ENCODE measurements at regions not wholly inside any gene's neighbourhood (a gene's known extent, or its start where the extent isn't known, plus 50 kb on each side); places are given as distances from the start of the nearest gene placed in this dataset.

- H3K27me3 Mint-ChIP-seq (ENCODE audit: low read depth), result peaks cover 27% of the 10 kb centered on the region
These were observed 173.6 kb upstream of the IGSF21 start for GRCh38 chr1:17933971-17934370.

More at GRCh38 chr1:17933971-17934370, 173.6 kb upstream of the IGSF21 start:
- H3K14ac ChIP-seq (ENCODE audit: insufficient read depth, low read length), result no peak overlapping the region
- H3K23me2 ChIP-seq (ENCODE audit: insufficient read length, low read depth, low read length, poor library complexity, severe bottlenecking), result no peaks in the 10 kb centered on the region
- H3K9me3 ChIP-seq (ENCODE audit: control insufficient read depth, low read depth, low read length), result no peaks in the 10 kb centered on the region
- no peak overlapping the region for H2BK20ac ChIP-seq (ENCODE audit: low read depth, low read length, poor library complexity, severe bottlenecking)
- no peak overlapping the region for H2BK120ac ChIP-seq (ENCODE audit: low read depth, low read length, poor library complexity, severe bottlenecking)
- no peak overlapping the region for H3K4ac ChIP-seq (ENCODE audit: low read depth, low read length)
- H3K27ac Mint-ChIP-seq, result no peak overlapping the region
- WGBS (ENCODE audit: extremely low coverage, insufficient read length, low lambda C conversion rate), result no CpG with 5 or more reads among the region's 5 CpGs
- no peak for TF ChIP-seq CTCF (conservative IDR thresholded peaks at IDR 0.05)
- H3K18ac ChIP-seq (ENCODE audit: insufficient read length, low read depth, low read length), result no peak overlapping the region
- H3K9ac ChIP-seq (ENCODE audit: extremely low read depth, insufficient read length, low read length), result no peak overlapping the region
- H3T11ph ChIP-seq (ENCODE audit: low read length), result no peak overlapping the region
- H2AFZ ChIP-seq (ENCODE audit: low read length), result no peak overlapping the region
- no peak overlapping the region for H2BK5ac ChIP-seq (ENCODE audit: insufficient read length, low read length)
- no peaks in the 10 kb centered on the region for H3K79me1 ChIP-seq (ENCODE audit: insufficient read depth, low read depth, low read length, poor library complexity, severe bottlenecking)
- no peak overlapping the region for H2BK15ac ChIP-seq (ENCODE audit: low read depth, low read length)
- no peak overlapping the region for H4K91ac ChIP-seq (ENCODE audit: insufficient read length, low read depth, low read length)
- no peak overlapping the region for H2AK5ac ChIP-seq (ENCODE audit: insufficient read length, low read length)
- H3K36me3 Mint-ChIP-seq (ENCODE audit: insufficient read depth in 1 of 3, low read depth in 3 of 3), result no peaks in the 10 kb centered on the region
- H3K4me2 ChIP-seq (ENCODE audit: insufficient read depth, insufficient read length, low read length), result no peak overlapping the region
- H4K5ac ChIP-seq (ENCODE audit: insufficient read length, low read depth, low read length), result no peak overlapping the region
- no peak overlapping the region for H3K23ac ChIP-seq (ENCODE audit: insufficient read length, low read depth, low read length)
- DNase-seq, result no peak
- no peak overlapping the region for H3K56ac ChIP-seq (ENCODE audit: insufficient read length, low read depth, low read length)
- H2BK12ac ChIP-seq (ENCODE audit: insufficient read length, low read depth, low read length), result no peak overlapping the region
- no peaks in the 10 kb centered on the region; the same call in 1 of the 2 replicates for H3K27me3 ChIP-seq (ENCODE audit: insufficient read depth, low read length)
- H4K8ac ChIP-seq (replicated peaks; ENCODE audit: insufficient read length, low read depth, low read length), result no peak overlapping the region
- H4K20me1 ChIP-seq (ENCODE audit: control insufficient read depth, insufficient read depth, insufficient read length), result no peaks in the 10 kb centered on the region
- peaks cover 3 to 7% of the 10 kb centered on the region in 2 experiments; a peak in 3 of 5 replicates for H3K9me3 Mint-ChIP-seq
- no peak overlapping the region for H3K4me3 Mint-ChIP-seq
- no peak overlapping the region for H3K27ac ChIP-seq (ENCODE audit: insufficient read length, low read depth, low read length)
- no peaks in the 10 kb centered on the region for H3K4me1 ChIP-seq (ENCODE audit: insufficient read depth, low read length)
- H3K79me2 ChIP-seq (ENCODE audit: insufficient read depth, low read length), result no peaks in the 10 kb centered on the region
- H3K4me1 Mint-ChIP-seq, result no peaks in the 10 kb centered on the region

All from H9 (cell line).